ENCODE measurements at regions not wholly inside any gene's neighbourhood (a gene's known extent, or its start where the extent isn't known, plus 50 kb on each side); places are given as distances from the start of the nearest gene placed in this dataset.

DNA sequence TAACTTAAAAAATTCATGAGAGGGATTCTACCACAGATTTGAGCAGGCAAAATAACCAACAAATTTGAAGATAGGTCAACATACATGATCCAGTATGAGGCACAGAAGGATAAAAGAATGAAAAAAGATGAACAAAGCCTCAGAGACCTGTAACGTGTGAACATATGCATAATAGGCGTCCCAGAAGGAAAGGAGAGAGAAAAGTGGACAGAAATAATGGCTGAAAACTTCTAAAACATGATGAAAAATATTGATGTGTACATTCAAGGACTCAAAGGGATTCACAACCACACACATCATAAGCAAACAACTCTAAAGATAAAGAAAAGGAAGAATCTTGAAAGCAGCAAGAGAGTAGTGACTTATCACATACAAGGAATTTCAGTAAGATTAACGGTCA is 100.1 kb upstream of the PARD3B start:
- Mint-ChIP-seq H3K27me3 (ENCODE audit: low read depth) (no peaks in the 10 kb centered on the region), H3K4me1 (no peaks in the 10 kb centered on the region), H3K4me3 (no peak overlapping the region)

GRCh38 chr2:204447722-204448121 is 97.6 kb upstream of the PARD3B start:
- no peak overlapping the region for H3K27ac Mint-ChIP-seq
- no peaks in the 10 kb centered on the region for H3K27me3 Mint-ChIP-seq (ENCODE audit: low read depth)
- peaks cover 19% of the 10 kb centered on the region for H3K9me3 Mint-ChIP-seq
- peaks cover 13% of the 10 kb centered on the region for H3K4me1 Mint-ChIP-seq
- TF ChIP-seq, protein P1, sequence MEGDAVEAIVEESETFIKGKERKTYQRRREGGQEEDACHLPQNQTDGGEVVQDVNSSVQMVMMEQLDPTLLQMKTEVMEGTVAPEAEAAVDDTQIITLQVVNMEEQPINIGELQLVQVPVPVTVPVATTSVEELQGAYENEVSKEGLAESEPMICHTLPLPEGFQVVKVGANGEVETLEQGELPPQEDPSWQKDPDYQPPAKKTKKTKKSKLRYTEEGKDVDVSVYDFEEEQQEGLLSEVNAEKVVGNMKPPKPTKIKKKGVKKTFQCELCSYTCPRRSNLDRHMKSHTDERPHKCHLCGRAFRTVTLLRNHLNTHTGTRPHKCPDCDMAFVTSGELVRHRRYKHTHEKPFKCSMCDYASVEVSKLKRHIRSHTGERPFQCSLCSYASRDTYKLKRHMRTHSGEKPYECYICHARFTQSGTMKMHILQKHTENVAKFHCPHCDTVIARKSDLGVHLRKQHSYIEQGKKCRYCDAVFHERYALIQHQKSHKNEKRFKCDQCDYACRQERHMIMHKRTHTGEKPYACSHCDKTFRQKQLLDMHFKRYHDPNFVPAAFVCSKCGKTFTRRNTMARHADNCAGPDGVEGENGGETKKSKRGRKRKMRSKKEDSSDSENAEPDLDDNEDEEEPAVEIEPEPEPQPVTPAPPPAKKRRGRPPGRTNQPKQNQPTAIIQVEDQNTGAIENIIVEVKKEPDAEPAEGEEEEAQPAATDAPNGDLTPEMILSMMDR (IDR thresholded peaks at IDR 0.05; ENCODE audit: unreplicated experiment in 3 of 3), result no peak
- H3K4me3 Mint-ChIP-seq, result no peak overlapping the region
- H3K36me3 Mint-ChIP-seq (ENCODE audit: low read depth), result peaks cover 8% of the 10 kb centered on the region

More for the DNA sequence above, 100.1 kb upstream of the PARD3B start:
- Mint-ChIP-seq H3K27ac (no peak overlapping the region), H3K9me3 (peaks cover 26% of the 10 kb centered on the region), H3K36me3 (ENCODE audit: low read depth) (peaks cover 8% of the 10 kb centered on the region)
- TF ChIP-seq, protein P1 (IDR thresholded peaks at IDR 0.05; ENCODE audit: unreplicated experiment in 3 of 3), result no peak

GRCh38 chr2:204449977-204450376 is 95.3 kb upstream of the PARD3B start:
- TF ChIP-seq, protein P1 (IDR thresholded peaks at IDR 0.05; ENCODE audit: unreplicated experiment in 3 of 3), result no peak

GRCh38 chr2:204451766-204452165 is 93.5 kb upstream of the PARD3B start:
- Mint-ChIP-seq H3K36me3 (ENCODE audit: low read depth) (no peaks in the 10 kb centered on the region), H3K27ac (peak overlapping the region; percentile 75 to 96 (median 87)), H3K4me1 (peaks cover 29% of the 10 kb centered on the region), H3K27me3 (ENCODE audit: low read depth) (peaks cover 1% of the 10 kb centered on the region), H3K9me3 (no peaks in the 10 kb centered on the region), H3K4me3 (no peak overlapping the region)
- TF ChIP-seq, protein P1 (IDR thresholded peaks at IDR 0.05; ENCODE audit: unreplicated experiment in 3 of 3), result no peak

More at GRCh38 chr2:204449977-204450376, 95.3 kb upstream of the PARD3B start:
- H3K36me3 Mint-ChIP-seq (ENCODE audit: low read depth), result peaks cover 7% of the 10 kb centered on the region
- no peaks in the 10 kb centered on the region for H3K27me3 Mint-ChIP-seq (ENCODE audit: low read depth)
- peak overlapping the region in 2 of 3 experiments; percentile 14 to 64 for H3K27ac Mint-ChIP-seq
- H3K4me3 Mint-ChIP-seq, result no peak overlapping the region
- peaks cover 11% of the 10 kb centered on the region for H3K9me3 Mint-ChIP-seq
- peaks cover 29% of the 10 kb centered on the region for H3K4me1 Mint-ChIP-seq

DNA sequence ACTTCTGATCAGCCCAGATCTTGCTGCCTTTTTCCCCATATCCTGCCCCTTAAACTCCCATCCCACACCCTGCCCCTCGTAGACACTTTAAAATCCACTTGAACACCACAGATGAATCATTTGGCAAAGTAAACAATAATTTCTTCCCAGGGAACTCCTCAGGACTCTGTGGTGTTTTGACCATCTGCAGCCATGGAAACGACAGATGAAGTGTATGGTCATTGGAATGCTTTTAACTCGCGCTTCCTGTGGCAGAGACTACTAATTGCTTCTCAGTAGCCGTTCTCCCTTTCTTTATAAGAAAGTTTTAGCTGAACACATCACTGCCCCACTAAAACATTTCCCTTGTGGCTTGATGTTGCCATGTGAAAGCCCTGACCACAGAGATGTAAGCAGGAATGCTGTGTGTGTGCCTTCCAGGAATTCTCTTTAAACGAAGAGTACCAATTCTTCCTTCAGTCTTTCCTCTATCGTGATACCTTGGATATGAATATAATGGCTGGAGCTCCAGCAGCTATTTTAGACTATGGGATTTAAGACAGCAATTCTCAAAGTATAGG is 92.7 kb upstream of the PARD3B start:
- H3K27ac Mint-ChIP-seq, result peak overlapping the region; percentile 75 to 96 (median 87)
- TF ChIP-seq, protein P1 (IDR thresholded peaks at IDR 0.05; ENCODE audit: unreplicated experiment in 3 of 3), result no peak
- peaks cover 29% of the 10 kb centered on the region for H3K4me1 Mint-ChIP-seq
- H3K27me3 Mint-ChIP-seq (ENCODE audit: low read depth), result peaks cover 4% of the 10 kb centered on the region
- H3K9me3 Mint-ChIP-seq, result no peaks in the 10 kb centered on the region
- H3K4me3 Mint-ChIP-seq, result no peak overlapping the region
- H3K36me3 Mint-ChIP-seq (ENCODE audit: low read depth), result no peaks in the 10 kb centered on the region

GRCh38 chr2:204453730-204454167 is 91.5 kb upstream of the PARD3B start:
- H3K4me3 Mint-ChIP-seq, result no peak overlapping the region

More at GRCh38 chr2:204453730-204454167, 91.5 kb upstream of the PARD3B start:
- Mint-ChIP-seq H3K4me1 (peaks cover 29% of the 10 kb centered on the region), H3K9me3 (no peaks in the 10 kb centered on the region), H3K27ac (peak overlapping the region; percentile 81 to 92 (median 90)), H3K27me3 (ENCODE audit: low read depth) (peaks cover 4% of the 10 kb centered on the region), H3K36me3 (ENCODE audit: low read depth) (no peaks in the 10 kb centered on the region)
- TF ChIP-seq, protein P1 (IDR thresholded peaks at IDR 0.05; ENCODE audit: unreplicated experiment in 3 of 3), result no peak

Measured in nephron (organoid).